Panc1 (cell line): ENCODE measurements at regions not wholly inside any gene's neighbourhood (a gene's known extent, or its start where the extent isn't known, plus 50 kb on each side); places are given as distances from the start of the nearest gene placed in this dataset.

ENCODE experiments used
- ATAC-seq: fragments of 200-7000 bp; cut with Tn5 transposase; 2 replicates; pipeline ENCODE4 v1.9.1; 2020; ENCODE audit warnings: mild to moderate bottlenecking, moderate library complexity
- BruUV-seq: library from RNA; stranded (reverse); fragments of 400-500 nt; replicated peaks from 2 replicates; lab custom pipeline; 2021; lab: Mats Ljungman, UMichigan
- CTCF ChIA-PET: fragments of 300-600 bp; sonication (Branson Sonifier 250); formaldehyde crosslinking; loops from one replicate; lab custom pipeline; 2022; ENCODE audit warnings: antibody characterized with exemption; lab: Charles Lee
- POLR2A ChIA-PET: fragments of 300-600 bp; sonication (Branson Sonifier 250); formaldehyde crosslinking; loops from one replicate; lab custom pipeline; 2022; ENCODE audit warnings: antibody characterized with exemption; lab: Charles Lee
- DNase-seq: peaks from one replicate; pipeline ENCODE4 v3.0.0-alpha.2; 2010; ENCODE audit warnings: low read depth, low spot score
- H3K27ac ChIP-seq: 2 replicates; pipeline ENCODE4 v1.5.1; 2011; ENCODE audit warnings: mild to moderate bottlenecking, low read length, inconsistent platforms
- H3K27me3 ChIP-seq: fragments of 200-500 bp; sonication (Bioruptor generic); 2 replicates; pipeline ENCODE4 v1.6.0; 2014; ENCODE audit warnings: low read length, inconsistent platforms; ENCODE audit not compliant: control insufficient read depth, insufficient read depth
- H3K36me3 ChIP-seq: fragments of 200-500 bp; sonication (Bioruptor generic); 2 replicates; pipeline ENCODE4 v1.5.1; 2014; ENCODE audit warnings: inconsistent platforms, mild to moderate bottlenecking, low read length, moderate library complexity; ENCODE audit not compliant: control insufficient read depth, insufficient read depth
- H3K4me1 ChIP-seq: 2 replicates; pipeline ENCODE4 v1.5.1; 2011; ENCODE audit warnings: inconsistent platforms, mild to moderate bottlenecking, low read length, moderate library complexity; ENCODE audit not compliant: control insufficient read depth, insufficient read depth
- H3K4me3 ChIP-seq, 2 experiments: 2 replicates each; pipeline ENCODE4 v1.5.1; 2011 to 2012; ENCODE audit warnings: low read depth in 2 of 2, low read length in 2 of 2, mild to moderate bottlenecking in 2 of 2, inconsistent platforms in 1 of 2, moderate library complexity in 1 of 2
- H3K9me3 ChIP-seq: fragments of 200-500 bp; sonication (Bioruptor generic); 2 replicates; pipeline ENCODE4 v1.5.1; 2014; ENCODE audit warnings: low read depth, mild to moderate bottlenecking, inconsistent platforms, low read length, moderate library complexity; ENCODE audit not compliant: control insufficient read depth, insufficient read depth
- POLR2AphosphoS5 ChIP-seq: IDR thresholded peaks from 2 replicates; pipeline ENCODE4 v1.6.1; 2012; ENCODE audit warnings: mild to moderate bottlenecking, low read depth, low read length, moderate library complexity
- SIN3A ChIP-seq: IDR thresholded peaks from 2 replicates; pipeline ENCODE4 v1.6.1; 2012; ENCODE audit warnings: low read depth, mild to moderate bottlenecking, low read length, moderate library complexity, borderline replicate concordance; ENCODE audit not compliant: insufficient read depth
- TCF7L2 ChIP-seq: IDR thresholded peaks from 2 replicates; pipeline ENCODE4 v1.6.1; 2011; ENCODE audit warnings: mild to moderate bottlenecking, low read depth, low read length, inconsistent platforms
- in situ Hi-C: cut with HindIII; loops from 2 replicates; pipeline ENCODE4 v1.10.0; 2016; ENCODE audit warnings: low sequenced_read_pairs, low pct_unique_long_range_greater_than_20kb
- intact Hi-C: fragments of 100-400 bp; cut with micrococcal nuclease; formaldehyde crosslinking; loops from one replicate; pipeline ENCODE4 v1.10.0; 2022; ENCODE audit not compliant: unreplicated experiment
- TF ChIP-seq, protein P1 (sequence below), 2 experiments: IDR thresholded peaks; 2 replicates each; pipeline ENCODE4 v1.6.1; 2011 to 2012; ENCODE audit warnings: low read depth in 2 of 2, control low read depth in 1 of 2, low read length in 1 of 2, mild to moderate bottlenecking in 1 of 2, moderate library complexity in 1 of 2; ENCODE audit not compliant: insufficient read depth in 1 of 2
- TF ChIP-seq, protein P2 (sequence below): fragments of 450-650 bp; IDR thresholded peaks from 2 replicates; pipeline ENCODE4 v1.5.1; 2017; ENCODE audit warnings: mild to moderate bottlenecking

DNA sequence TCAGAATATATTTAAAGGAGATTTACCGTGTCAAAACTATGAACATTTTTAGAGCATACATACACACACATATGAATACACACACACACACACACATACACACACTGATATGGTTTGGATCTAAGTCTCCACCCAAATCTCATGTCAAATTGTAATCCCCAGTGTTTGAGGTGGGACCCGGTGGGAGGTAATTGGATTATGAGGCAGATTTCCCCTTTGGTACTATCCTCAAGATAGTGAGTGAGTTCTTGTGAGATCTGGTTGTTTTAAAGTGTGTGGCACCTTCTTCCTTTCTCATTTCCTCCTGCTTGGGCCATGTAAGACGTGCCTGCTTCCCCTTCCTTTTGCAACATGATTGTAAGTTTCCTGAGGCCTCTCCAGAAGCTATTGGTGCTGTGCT, 515.0 kb upstream of the ZMIZ1 start:
- POLR2A ChIA-PET, result no interaction called here

DNA sequence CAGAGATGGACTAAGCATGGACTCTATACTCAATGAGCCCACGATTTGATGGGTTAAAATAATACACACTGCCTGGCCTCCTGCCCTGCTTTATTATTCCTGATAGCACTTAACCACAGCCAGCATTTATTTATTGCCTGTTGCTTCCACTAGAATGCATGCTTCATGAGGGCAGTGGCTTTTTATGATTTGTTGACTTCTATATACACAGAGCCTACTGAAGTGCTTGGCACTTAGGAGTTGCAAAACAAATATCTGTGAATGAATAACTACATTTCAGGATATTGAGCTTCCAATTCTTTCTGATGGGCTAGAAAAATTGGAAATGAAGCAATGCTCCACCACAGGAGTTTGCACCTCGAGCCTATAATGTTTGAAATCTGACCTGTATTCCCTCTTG, 513.6 kb upstream of the ZMIZ1 start:
- H3K4me1 ChIP-seq, result no peaks in the 10 kb centered on the region
- BruUV-seq, result no TSS peak
- H3K27ac ChIP-seq, result no peak overlapping the region
- in situ Hi-C loops, result no loop called here
- no peaks in the 10 kb centered on the region for H3K9me3 ChIP-seq
- H3K36me3 ChIP-seq, result no peaks in the 10 kb centered on the region
- intact Hi-C loops, result no loop called here
- H3K27me3 ChIP-seq, result peaks cover 6% of the 10 kb centered on the region; the same call in 1 of the 2 replicates
- no peak overlapping the region for H3K4me3 ChIP-seq
- DNase-seq (no peak), ATAC-seq (no peak)
- ChIA-PET CTCF (no interaction called here), POLR2A (no interaction called here)
- TF ChIP-seq, protein P1, sequence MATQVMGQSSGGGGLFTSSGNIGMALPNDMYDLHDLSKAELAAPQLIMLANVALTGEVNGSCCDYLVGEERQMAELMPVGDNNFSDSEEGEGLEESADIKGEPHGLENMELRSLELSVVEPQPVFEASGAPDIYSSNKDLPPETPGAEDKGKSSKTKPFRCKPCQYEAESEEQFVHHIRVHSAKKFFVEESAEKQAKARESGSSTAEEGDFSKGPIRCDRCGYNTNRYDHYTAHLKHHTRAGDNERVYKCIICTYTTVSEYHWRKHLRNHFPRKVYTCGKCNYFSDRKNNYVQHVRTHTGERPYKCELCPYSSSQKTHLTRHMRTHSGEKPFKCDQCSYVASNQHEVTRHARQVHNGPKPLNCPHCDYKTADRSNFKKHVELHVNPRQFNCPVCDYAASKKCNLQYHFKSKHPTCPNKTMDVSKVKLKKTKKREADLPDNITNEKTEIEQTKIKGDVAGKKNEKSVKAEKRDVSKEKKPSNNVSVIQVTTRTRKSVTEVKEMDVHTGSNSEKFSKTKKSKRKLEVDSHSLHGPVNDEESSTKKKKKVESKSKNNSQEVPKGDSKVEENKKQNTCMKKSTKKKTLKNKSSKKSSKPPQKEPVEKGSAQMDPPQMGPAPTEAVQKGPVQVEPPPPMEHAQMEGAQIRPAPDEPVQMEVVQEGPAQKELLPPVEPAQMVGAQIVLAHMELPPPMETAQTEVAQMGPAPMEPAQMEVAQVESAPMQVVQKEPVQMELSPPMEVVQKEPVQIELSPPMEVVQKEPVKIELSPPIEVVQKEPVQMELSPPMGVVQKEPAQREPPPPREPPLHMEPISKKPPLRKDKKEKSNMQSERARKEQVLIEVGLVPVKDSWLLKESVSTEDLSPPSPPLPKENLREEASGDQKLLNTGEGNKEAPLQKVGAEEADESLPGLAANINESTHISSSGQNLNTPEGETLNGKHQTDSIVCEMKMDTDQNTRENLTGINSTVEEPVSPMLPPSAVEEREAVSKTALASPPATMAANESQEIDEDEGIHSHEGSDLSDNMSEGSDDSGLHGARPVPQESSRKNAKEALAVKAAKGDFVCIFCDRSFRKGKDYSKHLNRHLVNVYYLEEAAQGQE (IDR thresholded peaks at IDR 0.05; ENCODE audit: insufficient read depth in 1 of 2, low read depth in 2 of 2, low read length in 1 of 2), result no peak
- TF ChIP-seq, protein P2, sequence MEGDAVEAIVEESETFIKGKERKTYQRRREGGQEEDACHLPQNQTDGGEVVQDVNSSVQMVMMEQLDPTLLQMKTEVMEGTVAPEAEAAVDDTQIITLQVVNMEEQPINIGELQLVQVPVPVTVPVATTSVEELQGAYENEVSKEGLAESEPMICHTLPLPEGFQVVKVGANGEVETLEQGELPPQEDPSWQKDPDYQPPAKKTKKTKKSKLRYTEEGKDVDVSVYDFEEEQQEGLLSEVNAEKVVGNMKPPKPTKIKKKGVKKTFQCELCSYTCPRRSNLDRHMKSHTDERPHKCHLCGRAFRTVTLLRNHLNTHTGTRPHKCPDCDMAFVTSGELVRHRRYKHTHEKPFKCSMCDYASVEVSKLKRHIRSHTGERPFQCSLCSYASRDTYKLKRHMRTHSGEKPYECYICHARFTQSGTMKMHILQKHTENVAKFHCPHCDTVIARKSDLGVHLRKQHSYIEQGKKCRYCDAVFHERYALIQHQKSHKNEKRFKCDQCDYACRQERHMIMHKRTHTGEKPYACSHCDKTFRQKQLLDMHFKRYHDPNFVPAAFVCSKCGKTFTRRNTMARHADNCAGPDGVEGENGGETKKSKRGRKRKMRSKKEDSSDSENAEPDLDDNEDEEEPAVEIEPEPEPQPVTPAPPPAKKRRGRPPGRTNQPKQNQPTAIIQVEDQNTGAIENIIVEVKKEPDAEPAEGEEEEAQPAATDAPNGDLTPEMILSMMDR, result no peak
- TF ChIP-seq TCF7L2, result no peak

More for the DNA sequence above, 515.0 kb upstream of the ZMIZ1 start:
- Histone ChIP-seq H3K9me3 (no peaks in the 10 kb centered on the region), H3K4me3 (no peak overlapping the region), H3K36me3 (no peaks in the 10 kb centered on the region), H3K27ac (no peak overlapping the region), H3K4me1 (no peaks in the 10 kb centered on the region), H3K27me3 (peaks cover 15% of the 10 kb centered on the region; the same call in 1 of the 2 replicates)
- intact Hi-C loops, result no loop called here
- ATAC-seq, result no peak
- BruUV-seq, result no TSS peak
- TF ChIP-seq SIN3A (no peak), TCF7L2 (no peak), POLR2AphosphoS5 (no peak)
- TF ChIP-seq, protein P2, result no peak
- TF ChIP-seq, protein P1 (IDR thresholded peaks at IDR 0.05; ENCODE audit: insufficient read depth in 1 of 2, low read depth in 2 of 2, low read length in 1 of 2), result no peak
- DNase-seq, result no peak
- CTCF ChIA-PET, result no interaction called here
- in situ Hi-C loops, result no loop called here
